Common myeloid progenitor, CD34-positive (primary cell): ENCODE measurements at regions not wholly inside any gene's neighbourhood (a gene's known extent, or its start where the extent isn't known, plus 50 kb on each side); places are given as distances from the start of the nearest gene placed in this dataset.

Source experiments
- CTCF ChIA-PET: fragments of 350-600 bp; sonication (Branson Sonifier 250); formaldehyde crosslinking; loops from one replicate; lab custom pipeline; 2021; ENCODE audit warnings: antibody characterized with exemption; lab: Charles Lee
- POLR2A ChIA-PET: fragments of 350-600 bp; sonication (Branson Sonifier 250); formaldehyde crosslinking; loops from one replicate; lab custom pipeline; 2021; ENCODE audit warnings: antibody characterized with exemption; lab: Charles Lee
- DNase-seq, 3 donors: peaks; one replicate each; pipeline versions ENCODE4 v3.0.0 to v3.0.0-alpha.2; 2013
- H3K27ac ChIP-seq, 2 experiments: 1 replicate in 1 of 2; 2 replicates in 1 of 2; pipeline ENCODE4 v1.7.0; 2013; ENCODE audit warnings: inconsistent platforms in 2 of 2, low read length in 2 of 2, mild to moderate bottlenecking in 2 of 2, low read depth in 1 of 2, moderate library complexity in 1 of 2; ENCODE audit not compliant: severe bottlenecking in 2 of 2, insufficient read depth in 1 of 2, poor library complexity in 1 of 2
- H3K27me3 ChIP-seq, 5 experiments: replicated peaks in 2 of 5; 1 replicate in 3 of 5; 2 replicates in 2 of 5; pipeline versions ENCODE4 v1.6.1 to v1.7.0; 2013; ENCODE audit warnings: low read length in 4 of 5, mild to moderate bottlenecking in 2 of 5, moderate library complexity in 2 of 5, inconsistent platforms in 1 of 5; ENCODE audit not compliant: insufficient read depth in 5 of 5, control insufficient read depth in 4 of 5
- H3K36me3 ChIP-seq, 4 experiments: 1 replicate in 2 of 4; 2 replicates in 2 of 4; pipeline versions ENCODE4 v1.6.1 to v1.7.0; 2013; ENCODE audit warnings: low read length in 3 of 4, control low read depth in 1 of 4, mild to moderate bottlenecking in 1 of 4; ENCODE audit not compliant: control insufficient read depth in 4 of 4, insufficient read depth in 4 of 4
- H3K4me1 ChIP-seq, 4 experiments: 1 replicate in 3 of 4; 2 replicates in 1 of 4; pipeline versions ENCODE4 v1.6.1 to v1.7.1; 2013; ENCODE audit warnings: low read length in 3 of 4, mild to moderate bottlenecking in 3 of 4, control low read depth in 1 of 4, inconsistent platforms in 1 of 4, moderate library complexity in 1 of 4; ENCODE audit not compliant: control insufficient read depth in 4 of 4, insufficient read depth in 4 of 4; ENCODE audit errors: control extremely low read depth in 1 of 4
- H3K4me3 ChIP-seq, 7 experiments: 1 replicate in 4 of 7; 2 replicates in 3 of 7; pipeline versions ENCODE4 v1.5.1 to v1.7.0; 2013; ENCODE audit warnings: mild to moderate bottlenecking in 7 of 7, low read length in 6 of 7, moderate library complexity in 6 of 7, inconsistent platforms in 2 of 7, low read depth in 2 of 7, control low read depth in 1 of 7; ENCODE audit not compliant: insufficient read depth in 4 of 7, control insufficient read depth in 1 of 7; ENCODE audit errors: extremely low read depth in 1 of 7
- H3K9me3 ChIP-seq, 5 experiments: 1 replicate in 4 of 5; 2 replicates in 1 of 5; pipeline versions ENCODE4 v1.6.1 to v1.7.1; 2013; ENCODE audit warnings: low read length in 4 of 5, mild to moderate bottlenecking in 2 of 5, inconsistent platforms in 1 of 5, low read depth in 1 of 5, moderate library complexity in 1 of 5; ENCODE audit not compliant: control insufficient read depth in 4 of 5, insufficient read depth in 2 of 5; ENCODE audit errors: control extremely low read depth in 1 of 5
- WGBS: methylation state at CpG from one replicate; pipeline ENCODE4 v1.1.5; 2013; ENCODE audit not compliant: insufficient coverage; 5-methylcytosine and 5-hydroxymethylcytosine counted together

GRCh38 chr10:8260645-8261044, 206.2 kb downstream of the GATA3 start:
- H3K4me1 ChIP-seq: no peaks in the 10 kb centered on the region
- DNase-seq: no peak
- no peaks in the 10 kb centered on the region for H3K36me3 ChIP-seq
- POLR2A ChIA-PET: no interaction called here
- 95% methylated on average over 16 of the region's 16 CpGs for WGBS
- H3K27ac ChIP-seq: no peak overlapping the region
- no peak overlapping the region for H3K4me3 ChIP-seq
- CTCF ChIA-PET: no interaction called here
- H3K27me3 ChIP-seq: no peaks in the 10 kb centered on the region
- H3K9me3 ChIP-seq: peaks cover 0 to 5% (median 0%) of the 10 kb centered on the region in 5 experiments

GRCh38 chr10:8262317-8262716, 207.8 kb downstream of the GATA3 start:
- peaks cover 0 to 5% (median 0%) of the 10 kb centered on the region in 5 experiments for H3K9me3 ChIP-seq
- ChIA-PET POLR2A (no interaction called here), CTCF (no interaction called here)
- no peaks in the 10 kb centered on the region for H3K36me3 ChIP-seq
- H3K27ac ChIP-seq: no peak overlapping the region
- no peak for DNase-seq
- no peaks in the 10 kb centered on the region for H3K4me1 ChIP-seq
- no peak overlapping the region for H3K4me3 ChIP-seq
- WGBS: no CpG with 5 or more reads among the region's 4 CpGs
- H3K27me3 ChIP-seq: no peaks in the 10 kb centered on the region

DNA sequence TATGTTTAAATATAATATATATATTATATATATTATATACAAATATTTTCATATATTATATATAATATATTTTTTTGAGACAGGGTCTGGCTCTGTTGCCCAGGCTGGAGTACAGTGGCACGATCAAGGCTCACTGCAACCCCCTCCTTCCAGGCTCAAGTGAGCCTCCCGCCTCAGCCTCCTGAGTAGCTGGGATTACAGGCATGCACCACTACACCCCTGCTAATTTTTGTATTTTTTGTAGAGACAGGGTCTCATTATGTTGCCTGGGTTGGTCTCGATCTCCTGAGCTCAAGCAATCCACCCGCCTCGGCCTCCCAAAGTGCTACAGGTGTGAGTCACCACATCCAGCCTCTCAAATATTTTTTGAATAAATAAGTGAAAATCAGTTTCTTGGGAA, 215.5 kb downstream of the GATA3 start:
- Histone ChIP-seq H3K9me3 (no peaks in the 10 kb centered on the region), H3K36me3 (no peaks in the 10 kb centered on the region), H3K4me1 (no peaks in the 10 kb centered on the region), H3K27ac (no peak overlapping the region), H3K27me3 (no peaks in the 10 kb centered on the region), H3K4me3 (no peak overlapping the region)
- 94% methylated on average over 2 of the region's 5 CpGs for WGBS
- CTCF ChIA-PET: no interaction called here
- DNase-seq: peak in 1 of 3 donors; percentile 33
- POLR2A ChIA-PET: no interaction called here

DNA sequence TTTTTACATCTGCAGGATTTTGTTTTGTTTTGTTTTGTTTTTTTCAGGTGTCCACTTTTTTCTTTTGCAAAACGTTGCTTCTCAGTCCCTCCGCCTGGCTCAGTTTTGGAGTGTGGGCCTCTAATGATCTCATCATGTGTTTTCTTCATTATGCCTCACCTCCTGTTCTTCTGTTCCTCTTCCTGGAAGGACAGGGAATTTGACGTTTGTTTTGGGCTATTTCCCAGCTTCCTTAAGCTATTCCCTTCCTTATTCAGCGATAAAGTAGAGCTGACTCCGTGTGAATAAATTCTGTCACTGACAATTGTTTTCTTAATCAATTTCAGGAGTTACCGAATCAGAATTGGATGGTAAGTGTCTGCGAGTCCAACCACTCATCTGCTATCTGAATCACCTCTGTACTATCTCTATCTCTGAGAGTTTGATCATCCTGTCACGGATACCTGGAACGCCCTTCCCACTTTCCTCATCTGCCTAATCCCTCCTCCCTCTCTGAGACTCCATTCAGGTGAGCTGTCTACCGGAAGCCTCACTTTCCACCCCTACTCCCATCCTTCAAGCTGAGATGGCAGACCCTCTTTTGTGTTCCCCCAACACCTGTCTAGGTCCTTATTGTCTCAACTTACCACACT, 218.4 kb downstream of the GATA3 start:
- WGBS: 91% methylated on average over 9 of the region's 10 CpGs
- DNase-seq: no peak
- CTCF ChIA-PET: no interaction called here
- no peaks in the 10 kb centered on the region for H3K36me3 ChIP-seq
- no peak overlapping the region for H3K27ac ChIP-seq
- POLR2A ChIA-PET: no interaction called here
- H3K9me3 ChIP-seq: no peaks in the 10 kb centered on the region
- no peaks in the 10 kb centered on the region for H3K27me3 ChIP-seq
- no peaks in the 10 kb centered on the region for H3K4me1 ChIP-seq
- no peak overlapping the region for H3K4me3 ChIP-seq

GRCh38 chr10:8273749-8274148, 219.3 kb downstream of the GATA3 start:
- H3K27me3 ChIP-seq: no peaks in the 10 kb centered on the region
- POLR2A ChIA-PET: no interaction called here
- no peak overlapping the region for H3K4me3 ChIP-seq
- H3K4me1 ChIP-seq: no peaks in the 10 kb centered on the region
- no CpG with 5 or more reads among the region's 2 CpGs for WGBS
- H3K36me3 ChIP-seq: no peaks in the 10 kb centered on the region
- no peak overlapping the region for H3K27ac ChIP-seq
- CTCF ChIA-PET: no interaction called here
- DNase-seq: no peak
- no peaks in the 10 kb centered on the region for H3K9me3 ChIP-seq

GRCh38 chr10:8275911-8276310, 221.4 kb downstream of the GATA3 start:
- ChIA-PET POLR2A (no interaction called here), CTCF (interaction anchor here (1.0 to 1.3 kb wide), 2 partner anchors 9 to 57 kb away, joined by 3 read pairs; no protein-coding TSS in a partner anchor)
- no peak for DNase-seq
- Histone ChIP-seq H3K4me3 (no peak overlapping the region), H3K27ac (no peak overlapping the region), H3K27me3 (no peaks in the 10 kb centered on the region), H3K36me3 (no peaks in the 10 kb centered on the region), H3K9me3 (no peaks in the 10 kb centered on the region), H3K4me1 (no peaks in the 10 kb centered on the region)
- WGBS: 52% methylated on average over 2 of the region's 7 CpGs

GRCh38 chr10:8278099-8278498, 223.6 kb downstream of the GATA3 start:
- Histone ChIP-seq H3K27me3 (peaks cover 0 to 2% (median 0%) of the 10 kb centered on the region in 5 experiments), H3K9me3 (no peaks in the 10 kb centered on the region), H3K4me3 (no peak overlapping the region), H3K36me3 (no peaks in the 10 kb centered on the region), H3K4me1 (no peaks in the 10 kb centered on the region), H3K27ac (no peak overlapping the region)
- WGBS: 96% methylated on average over 4 of the region's 4 CpGs
- no peak for DNase-seq
- CTCF ChIA-PET: interaction anchor here (1.4 kb wide), 1 partner anchor 11 kb away, joined by 4 read pairs; no protein-coding TSS in a partner anchor
- POLR2A ChIA-PET: no interaction called here
